Left ventricle myocardium inferior (tissue), 1 donor: ENCODE measurements at regions not wholly inside any gene's neighbourhood (a gene's known extent, or its start where the extent isn't known, plus 50 kb on each side); places are given as distances from the start of the nearest gene placed in this dataset.

Source experiments
- DNase-seq: peaks from one replicate; pipeline ENCODE4 v3.0.0-alpha.2; 2020
- H3K27ac ChIP-seq: fragments of 200-600 bp; replicated peaks from 2 replicates; pipeline ENCODE4 v1.8.0; 2021
- H3K27me3 ChIP-seq: fragments of 200-600 bp; 2 replicates; pipeline ENCODE4 v1.8.0; 2021; ENCODE audit warnings: low read depth
- H3K36me3 ChIP-seq: fragments of 200-600 bp; 2 replicates; pipeline ENCODE4 v1.8.0; 2021
- H3K4me1 ChIP-seq: fragments of 200-600 bp; 2 replicates; pipeline ENCODE4 v1.8.0; 2021
- H3K4me3 ChIP-seq: fragments of 200-600 bp; 2 replicates; pipeline ENCODE4 v1.8.0; 2021; ENCODE audit warnings: mild to moderate bottlenecking, moderate library complexity
- H3K9me3 ChIP-seq: fragments of 200-600 bp; replicated peaks from 2 replicates; pipeline ENCODE4 v1.8.0; 2021
- intact Hi-C: fragments of 100-400 bp; cut with micrococcal nuclease; formaldehyde crosslinking; loops from one replicate; pipeline ENCODE4 v1.11.0; 2022
- TF ChIP-seq, protein P1 (sequence below): fragments of 200-600 bp; IDR thresholded peaks from 2 replicates; pipeline ENCODE4 v1.8.0; 2021; ENCODE audit warnings: antibody characterized with exemption, mild to moderate bottlenecking, borderline replicate concordance
- donor health status: DM: no; HTN: yes; CAD: no; lungs with severe emphysema.

DNA sequence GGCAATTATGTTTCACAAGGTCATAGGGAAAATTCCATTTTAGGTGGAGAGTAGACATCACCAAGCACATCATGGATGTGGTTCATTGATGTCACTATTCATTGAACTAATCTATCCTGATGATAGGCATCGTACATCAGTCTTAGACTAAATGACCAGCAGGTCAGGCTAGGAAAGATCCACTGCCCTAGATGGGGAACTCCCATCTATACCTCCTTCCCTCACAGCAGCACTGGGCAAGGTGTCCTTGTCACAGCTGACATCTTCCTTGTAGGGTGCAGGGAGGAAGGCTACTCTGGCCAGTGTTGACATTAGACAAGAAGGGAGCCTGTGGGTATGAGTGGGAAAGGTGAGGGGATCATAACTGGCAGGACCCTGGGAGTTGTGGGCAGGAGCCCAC lies 63.8 kb upstream of the CAPRIN2 start:
- Histone ChIP-seq H3K4me1 (peaks cover 18% of the 10 kb centered on the region), H3K27me3 (peaks cover 20% of the 10 kb centered on the region), H3K27ac (no peak overlapping the region), H3K36me3 (no peaks in the 10 kb centered on the region), H3K9me3 (no peaks in the 10 kb centered on the region), H3K4me3 (no peak overlapping the region)
- intact Hi-C loops: no loop called here
- TF ChIP-seq, protein P1, sequence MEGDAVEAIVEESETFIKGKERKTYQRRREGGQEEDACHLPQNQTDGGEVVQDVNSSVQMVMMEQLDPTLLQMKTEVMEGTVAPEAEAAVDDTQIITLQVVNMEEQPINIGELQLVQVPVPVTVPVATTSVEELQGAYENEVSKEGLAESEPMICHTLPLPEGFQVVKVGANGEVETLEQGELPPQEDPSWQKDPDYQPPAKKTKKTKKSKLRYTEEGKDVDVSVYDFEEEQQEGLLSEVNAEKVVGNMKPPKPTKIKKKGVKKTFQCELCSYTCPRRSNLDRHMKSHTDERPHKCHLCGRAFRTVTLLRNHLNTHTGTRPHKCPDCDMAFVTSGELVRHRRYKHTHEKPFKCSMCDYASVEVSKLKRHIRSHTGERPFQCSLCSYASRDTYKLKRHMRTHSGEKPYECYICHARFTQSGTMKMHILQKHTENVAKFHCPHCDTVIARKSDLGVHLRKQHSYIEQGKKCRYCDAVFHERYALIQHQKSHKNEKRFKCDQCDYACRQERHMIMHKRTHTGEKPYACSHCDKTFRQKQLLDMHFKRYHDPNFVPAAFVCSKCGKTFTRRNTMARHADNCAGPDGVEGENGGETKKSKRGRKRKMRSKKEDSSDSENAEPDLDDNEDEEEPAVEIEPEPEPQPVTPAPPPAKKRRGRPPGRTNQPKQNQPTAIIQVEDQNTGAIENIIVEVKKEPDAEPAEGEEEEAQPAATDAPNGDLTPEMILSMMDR: no peak
- no peak for DNase-seq

DNA sequence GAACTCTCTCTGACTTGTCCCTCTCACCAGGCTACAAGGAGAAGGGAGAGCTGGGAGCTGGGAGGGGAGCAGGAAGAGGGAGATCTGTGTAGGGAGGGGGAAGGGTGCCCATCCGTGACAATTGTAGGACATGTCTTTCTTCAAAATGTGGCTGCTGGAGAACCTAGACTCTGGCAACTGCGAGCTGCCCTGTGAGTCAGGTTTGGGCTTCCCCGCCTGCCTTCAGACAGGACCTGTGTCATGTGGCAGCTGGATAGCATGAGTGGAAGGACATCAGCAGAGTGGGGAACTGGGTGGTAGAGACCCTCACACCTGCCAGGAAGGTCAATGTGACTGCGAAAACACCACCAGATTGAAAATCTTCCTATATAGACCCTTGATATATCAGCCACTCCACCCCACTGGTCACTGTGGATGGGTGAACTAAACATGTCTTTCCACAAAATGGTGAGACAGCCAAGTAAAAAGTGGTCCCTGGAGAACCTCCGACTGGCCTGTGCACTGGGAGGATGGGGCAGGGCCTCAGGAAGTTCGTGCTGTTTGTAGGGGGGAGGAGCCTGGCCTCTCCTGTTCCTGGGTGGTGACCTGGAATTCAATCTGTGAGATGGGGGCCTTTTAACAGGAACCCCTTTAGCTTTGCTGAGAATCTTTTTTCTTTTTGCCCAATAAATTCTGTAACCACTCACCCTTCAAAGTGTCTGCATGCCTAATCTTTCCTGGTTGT lies 62.2 kb upstream of the CAPRIN2 start:
- no peak for DNase-seq
- Histone ChIP-seq H3K9me3 (no peaks in the 10 kb centered on the region), H3K27ac (no peak overlapping the region), H3K27me3 (peaks cover 20% of the 10 kb centered on the region), H3K36me3 (no peaks in the 10 kb centered on the region), H3K4me1 (peaks cover 4% of the 10 kb centered on the region), H3K4me3 (no peak overlapping the region)
- TF ChIP-seq, protein P1: no peak
- intact Hi-C loops: no loop called here

DNA sequence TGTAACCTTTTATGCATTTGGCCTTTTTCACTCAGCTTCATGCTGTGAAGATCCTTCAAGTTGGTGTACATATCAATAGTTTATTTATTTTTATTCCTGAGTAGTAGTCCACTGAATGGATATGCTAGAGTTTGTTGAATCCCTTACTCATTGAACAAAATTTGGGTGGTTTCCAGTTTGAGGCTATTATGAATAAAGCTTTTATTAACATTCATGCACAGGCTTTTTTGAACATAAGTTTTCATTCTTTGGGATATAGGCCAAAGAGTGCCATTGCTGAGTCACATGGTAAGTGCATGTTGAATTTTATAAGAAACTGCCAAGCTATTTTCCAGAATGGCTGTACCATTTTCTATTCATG lies 59.5 kb upstream of the CAPRIN2 start:
- TF ChIP-seq, protein P1: no peak
- Histone ChIP-seq H3K36me3 (no peaks in the 10 kb centered on the region), H3K27ac (no peak overlapping the region), H3K4me3 (no peak overlapping the region), H3K9me3 (no peaks in the 10 kb centered on the region), H3K4me1 (no peaks in the 10 kb centered on the region), H3K27me3 (peaks cover 14% of the 10 kb centered on the region)
- no peak for DNase-seq
- intact Hi-C loops: no loop called here

DNA sequence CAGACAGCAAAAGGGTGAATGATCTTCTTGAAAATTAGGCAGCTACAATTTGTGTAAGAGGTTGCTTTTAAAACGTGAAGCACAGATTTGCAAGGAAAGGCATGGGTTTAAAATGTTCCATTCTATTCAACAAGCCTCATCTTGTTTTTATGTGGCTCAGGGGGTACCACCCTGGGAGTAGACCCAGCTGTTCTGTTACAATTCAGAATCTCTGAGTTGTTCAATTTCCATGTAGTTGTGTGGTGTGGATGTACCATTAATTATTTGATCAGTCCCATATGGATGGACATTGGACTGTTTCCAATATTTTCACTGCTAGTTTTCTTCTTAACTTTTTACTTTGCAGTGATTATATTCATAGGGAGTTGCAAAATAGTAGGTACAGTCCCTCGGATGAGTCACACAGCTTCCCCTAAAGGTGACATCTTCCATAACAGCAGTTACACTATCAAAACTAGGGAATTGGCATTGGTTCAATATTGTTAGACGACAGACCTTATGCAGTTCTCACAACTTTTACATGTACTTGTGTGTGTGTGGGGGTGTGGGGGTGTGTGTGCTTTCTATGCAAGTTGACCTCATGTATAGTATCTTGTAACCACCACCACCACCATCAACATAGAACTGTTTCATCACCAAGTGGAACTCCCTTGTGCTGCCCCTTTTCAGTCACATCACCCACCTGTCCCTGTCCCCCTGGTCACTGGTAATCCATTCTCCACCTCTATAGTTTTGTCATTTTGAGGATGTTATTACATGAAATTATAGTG lies 59.0 kb upstream of the CAPRIN2 start:
- Histone ChIP-seq H3K4me3 (no peak overlapping the region), H3K36me3 (no peaks in the 10 kb centered on the region), H3K4me1 (no peaks in the 10 kb centered on the region), H3K27me3 (peaks cover 11% of the 10 kb centered on the region), H3K9me3 (peaks cover 3% of the 10 kb centered on the region), H3K27ac (no peak overlapping the region)
- intact Hi-C loops: no loop called here
- TF ChIP-seq, protein P1: no peak
- DNase-seq: no peak

DNA sequence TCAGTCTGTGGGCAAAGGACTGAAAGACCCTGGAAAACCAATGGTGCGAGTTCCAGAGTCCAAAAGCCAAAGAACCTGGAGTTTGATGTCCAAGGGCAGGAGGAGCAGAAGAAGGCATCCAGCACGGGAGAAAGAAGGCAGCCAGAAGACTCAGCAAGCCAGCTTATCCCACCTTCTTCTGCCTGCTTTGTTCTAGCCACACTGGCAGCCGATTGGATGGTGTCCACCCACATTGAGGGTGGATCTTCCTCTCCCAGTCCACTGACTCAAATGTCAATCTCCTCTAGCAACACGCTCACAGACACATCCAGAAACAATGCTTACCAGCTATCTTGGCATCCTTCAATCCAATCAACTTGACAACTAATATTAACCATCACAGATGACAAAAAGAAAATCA lies 57.2 kb upstream of the CAPRIN2 start:
- H3K27me3 ChIP-seq: no peaks in the 10 kb centered on the region
- no peaks in the 10 kb centered on the region for H3K36me3 ChIP-seq
- TF ChIP-seq, protein P1: no peak
- intact Hi-C loops: no loop called here
- no peak for DNase-seq
- no peak overlapping the region for H3K4me3 ChIP-seq
- no peak overlapping the region for H3K27ac ChIP-seq
- peaks cover 7% of the 10 kb centered on the region for H3K9me3 ChIP-seq
- H3K4me1 ChIP-seq: peaks cover 4% of the 10 kb centered on the region
